GM12878 (cell line): ENCODE measurements at regions not wholly inside any gene's neighbourhood (a gene's known extent, or its start where the extent isn't known, plus 50 kb on each side); places are given as distances from the start of the nearest gene placed in this dataset.

Experiments used
- FOXM1 ChIP-seq: IDR thresholded peaks from 2 replicates; pipeline ENCODE4 v1.6.1; 2012; ENCODE audit warnings: low read depth, mild to moderate bottlenecking, inconsistent platforms, low read length, moderate library complexity
- GABPA ChIP-seq: IDR thresholded peaks from 2 replicates; pipeline ENCODE4 v1.6.1; 2014; ENCODE audit warnings: antibody characterized with exemption, low read depth, mild to moderate bottlenecking, inconsistent platforms
- KLF5 ChIP-seq: fragments of 450-650 bp; IDR thresholded peaks from 2 replicates; pipeline ENCODE4 v1.6.1; 2014; ENCODE audit warnings: mild to moderate bottlenecking; ENCODE audit not compliant: partially characterized antibody
- LARP7 ChIP-seq: fragments of 450-650 bp; IDR thresholded peaks from 2 replicates; pipeline ENCODE4 v1.6.1; 2017; ENCODE audit warnings: mild to moderate bottlenecking
- NFXL1 ChIP-seq: fragments of 450-650 bp; IDR thresholded peaks from 2 replicates; pipeline ENCODE4 v1.6.1; 2017; ENCODE audit warnings: antibody characterized with exemption, mild to moderate bottlenecking, borderline replicate concordance
- NR2C1 ChIP-seq: fragments of 450-650 bp; IDR thresholded peaks from 2 replicates; pipeline ENCODE4 v1.6.1; 2017; ENCODE audit warnings: antibody characterized with exemption, mild to moderate bottlenecking, moderate library complexity
- PAX5 ChIP-seq: IDR thresholded peaks from 2 replicates; pipeline ENCODE4 v1.6.1; 2011; ENCODE audit warnings: low read depth, low read length, borderline replicate concordance
- POLR2AphosphoS5 ChIP-seq: IDR thresholded peaks from 2 replicates; pipeline ENCODE4 v1.6.1; 2011; ENCODE audit warnings: mild to moderate bottlenecking, low read length, inconsistent platforms
- RAD21 ChIP-seq: IDR thresholded peaks from 2 replicates; pipeline ENCODE4 v1.6.1; 2011; ENCODE audit warnings: mild to moderate bottlenecking, low read depth, low read length, moderate library complexity; ENCODE audit not compliant: insufficient read depth
- RAD51 ChIP-seq: fragments of 450-650 bp; IDR thresholded peaks from 2 replicates; pipeline ENCODE4 v1.6.1; 2016; ENCODE audit warnings: moderate library complexity, mild to moderate bottlenecking, inconsistent platforms
- RELA ChIP-seq: fragments of 450-650 bp; IDR thresholded peaks from 2 replicates; pipeline ENCODE4 v1.8.0; 2014; ENCODE audit warnings: borderline replicate concordance; ENCODE audit not compliant: partially characterized antibody
- SKIL ChIP-seq: fragments of 450-650 bp; IDR thresholded peaks from 2 replicates; pipeline ENCODE4 v1.6.1; 2017; ENCODE audit warnings: mild to moderate bottlenecking, low read depth, inconsistent platforms; ENCODE audit not compliant: poor library complexity, severe bottlenecking
- STAT3 ChIP-seq: IDR thresholded peaks from 2 replicates; pipeline ENCODE4 v1.6.1; 2011; ENCODE audit warnings: low read depth, low read length, improper control_type of control experiment
- ZNF384 ChIP-seq: IDR thresholded peaks from 2 replicates; pipeline ENCODE4 v1.6.1; 2012; ENCODE audit warnings: low read depth, mild to moderate bottlenecking, low read length, improper control_type of control experiment, borderline replicate concordance

- TF ChIP-seq ZNF384 (no peak), RAD21 (no peak), NR2C1 (no peak), KLF5 (no peak), STAT3 (no peak), SKIL (no peak), LARP7 (no peak), FOXM1 (no peak), RELA (no peak), NFXL1 (no peak), GABPA (no peak), PAX5 (no peak), RAD51 (no peak), POLR2AphosphoS5 (no peak)
Observed at GRCh38 chr6:139473231-139473701, 98.8 kb upstream of the CITED2 start (continued).
